ENCODE measurements at regions not wholly inside any gene's neighbourhood (a gene's known extent, or its start where the extent isn't known, plus 50 kb on each side); places are given as distances from the start of the nearest gene placed in this dataset.

DNA sequence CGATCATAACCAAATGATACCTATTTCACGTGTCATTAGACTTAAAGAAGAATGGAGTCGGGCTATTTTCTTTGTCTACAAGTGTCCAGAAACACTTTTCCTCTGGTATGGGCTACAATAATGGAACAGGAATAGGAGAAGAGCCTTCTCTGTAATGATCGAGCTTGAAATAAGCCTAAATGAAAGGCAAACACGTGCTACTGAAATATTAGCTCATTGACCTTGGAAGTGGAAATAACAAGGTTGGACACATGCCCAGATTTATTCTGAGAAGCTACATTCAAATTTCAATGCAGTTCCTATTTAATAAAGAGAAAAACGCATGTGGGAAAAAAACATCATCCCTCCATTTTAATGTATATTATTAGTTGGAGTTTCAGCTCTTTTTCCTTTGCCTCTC is 254.7 kb upstream of the PTER start:
- no peaks in the 10 kb centered on the region for H3K4me1 ChIP-seq (ENCODE audit: control insufficient read depth, extremely low read depth, insufficient read depth, low read length)
- no TSS peak for BruUV-seq (replicated peaks)
- POLR2A ChIA-PET, result no interaction called here
- DNase-seq (ENCODE audit: low read depth, low spot score) (no peak), FAIRE-seq (no peak)
- peaks cover 3% of the 10 kb centered on the region for H3K9me3 ChIP-seq (replicated peaks; ENCODE audit: control insufficient read depth, insufficient read depth, low read length)
- H4K20me1 ChIP-seq (replicated peaks; ENCODE audit: control insufficient read depth, extremely low read depth, insufficient read depth, low read length), result no peaks in the 10 kb centered on the region
- intact Hi-C loops (cut with micrococcal nuclease), result no loop called here
- H3K4me3 ChIP-seq (replicated peaks in 1 of 3; ENCODE audit: insufficient read depth in 1 of 3, low read depth in 1 of 3, low read length in 3 of 3), result no peak overlapping the region
- CTCF ChIA-PET, result no interaction called here
- no peak overlapping the region for H3K27ac ChIP-seq (ENCODE audit: insufficient read depth, low read depth, low read length)
- H3K9ac ChIP-seq (replicated peaks; ENCODE audit: extremely low read depth, insufficient read depth, low read length), result no peak overlapping the region
- no peak overlapping the region for H3K4me2 ChIP-seq (ENCODE audit: insufficient read depth, low read length)
- dilution Hi-C loops (cut with MboI; ENCODE audit: extremely low pct_ligation_motif_present, low sequenced_read_pairs), result no loop called here
- TF ChIP-seq, protein P1, sequence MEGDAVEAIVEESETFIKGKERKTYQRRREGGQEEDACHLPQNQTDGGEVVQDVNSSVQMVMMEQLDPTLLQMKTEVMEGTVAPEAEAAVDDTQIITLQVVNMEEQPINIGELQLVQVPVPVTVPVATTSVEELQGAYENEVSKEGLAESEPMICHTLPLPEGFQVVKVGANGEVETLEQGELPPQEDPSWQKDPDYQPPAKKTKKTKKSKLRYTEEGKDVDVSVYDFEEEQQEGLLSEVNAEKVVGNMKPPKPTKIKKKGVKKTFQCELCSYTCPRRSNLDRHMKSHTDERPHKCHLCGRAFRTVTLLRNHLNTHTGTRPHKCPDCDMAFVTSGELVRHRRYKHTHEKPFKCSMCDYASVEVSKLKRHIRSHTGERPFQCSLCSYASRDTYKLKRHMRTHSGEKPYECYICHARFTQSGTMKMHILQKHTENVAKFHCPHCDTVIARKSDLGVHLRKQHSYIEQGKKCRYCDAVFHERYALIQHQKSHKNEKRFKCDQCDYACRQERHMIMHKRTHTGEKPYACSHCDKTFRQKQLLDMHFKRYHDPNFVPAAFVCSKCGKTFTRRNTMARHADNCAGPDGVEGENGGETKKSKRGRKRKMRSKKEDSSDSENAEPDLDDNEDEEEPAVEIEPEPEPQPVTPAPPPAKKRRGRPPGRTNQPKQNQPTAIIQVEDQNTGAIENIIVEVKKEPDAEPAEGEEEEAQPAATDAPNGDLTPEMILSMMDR (IDR thresholded peaks at IDR 0.05; ENCODE audit: extremely low read depth in 1 of 2, insufficient read depth in 1 of 2, low read depth in 1 of 2, low read length in 2 of 2), result no peak
- TF ChIP-seq, protein P2, sequence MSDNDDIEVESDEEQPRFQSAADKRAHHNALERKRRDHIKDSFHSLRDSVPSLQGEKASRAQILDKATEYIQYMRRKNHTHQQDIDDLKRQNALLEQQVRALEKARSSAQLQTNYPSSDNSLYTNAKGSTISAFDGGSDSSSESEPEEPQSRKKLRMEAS (IDR thresholded peaks at IDR 0.05; ENCODE audit: insufficient read depth, insufficient read length), result no peak
- TF ChIP-seq POLR2A (IDR thresholded peaks at IDR 0.05; ENCODE audit: low read depth, low read length), result no peak
- no peak for TF ChIP-seq FOS (IDR thresholded peaks at IDR 0.05; ENCODE audit: borderline replicate concordance, insufficient read depth, low read length)
- no peak for TF ChIP-seq GATA2 (IDR thresholded peaks at IDR 0.05; ENCODE audit: insufficient read depth, insufficient read length, low read depth, low read length)
- TF ChIP-seq POLR2AphosphoS5 (IDR thresholded peaks at IDR 0.05; ENCODE audit: insufficient read depth, low read depth, low read length), result no peak
- TF ChIP-seq MYC (IDR thresholded peaks at IDR 0.05; ENCODE audit: low read depth, low read length), result no peak
- TF ChIP-seq EZH2 (IDR thresholded peaks at IDR 0.05; ENCODE audit: borderline replicate concordance, low read depth, low read length, severe bottlenecking), result no peak
- H3K9me1 ChIP-seq (replicated peaks; ENCODE audit: control insufficient read depth, extremely low read depth, insufficient read depth, low read length), result no peaks in the 10 kb centered on the region
- no peaks in the 10 kb centered on the region for H3K27me3 ChIP-seq (ENCODE audit: control insufficient read depth in 2 of 2, insufficient read depth in 2 of 2, low read length in 2 of 2)
- no peaks in the 10 kb centered on the region for H3K36me3 ChIP-seq (ENCODE audit: control insufficient read depth in 2 of 2, extremely low read depth in 1 of 2, insufficient read depth in 2 of 2, low read length in 2 of 2)
- H3K79me2 ChIP-seq (ENCODE audit: control insufficient read depth, insufficient read depth, low read length), result no peaks in the 10 kb centered on the region
- H2AFZ ChIP-seq (ENCODE audit: low read depth, low read length), result no peak overlapping the region

Data from endothelial cell of umbilical vein (primary cell).